ENCODE measurements at regions not wholly inside any gene's neighbourhood (a gene's known extent, or its start where the extent isn't known, plus 50 kb on each side); places are given as distances from the start of the nearest gene placed in this dataset.

- Histone ChIP-seq H3K27ac (no peak overlapping the region), H3K4me2 (no peak overlapping the region)
Measured at GRCh38 chr4:152098365-152099060, 337.7 kb upstream of the GATB start.

DNA sequence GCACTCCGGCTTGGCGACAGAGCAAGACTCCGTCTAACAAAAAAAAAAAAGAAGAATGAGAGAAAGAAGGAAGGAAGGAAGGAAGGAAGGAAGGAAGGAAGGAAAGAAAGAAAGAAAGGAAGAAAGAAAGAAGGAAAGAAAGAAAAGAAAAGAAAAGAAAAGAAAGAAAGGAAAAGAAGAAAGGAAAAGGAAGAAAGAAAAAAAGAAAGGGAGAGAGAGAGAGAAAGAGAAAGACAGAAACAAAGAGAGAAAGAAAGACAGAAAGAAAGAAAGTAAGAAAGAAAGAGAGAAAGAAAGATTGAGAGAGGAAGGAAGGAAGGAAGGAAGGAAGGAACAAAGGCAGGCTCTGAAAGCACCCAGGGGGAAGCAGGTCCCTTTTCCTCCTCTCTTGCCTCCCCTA is 336.6 kb upstream of the GATB start:
- Histone ChIP-seq H2AFZ (ENCODE audit: low read depth) (no peak overlapping the region), H3K27ac (no peak overlapping the region), H3K4me1 (ENCODE audit: low read depth, poor library complexity, severe bottlenecking) (no peaks in the 10 kb centered on the region), H3K27me3 (ENCODE audit: insufficient read depth, low read depth) (no peaks in the 10 kb centered on the region), H3K4me3 (IDR thresholded peaks at IDR 0.05; ENCODE audit: insufficient read depth, low read depth, low read length) (no peak overlapping the region), H3K4me2 (no peak overlapping the region), H3K36me3 (ENCODE audit: insufficient read depth) (no peaks in the 10 kb centered on the region), H3K79me2 (ENCODE audit: insufficient read depth, low read depth) (no peaks in the 10 kb centered on the region), H4K20me1 (ENCODE audit: insufficient read depth) (no peaks in the 10 kb centered on the region), H3K9ac (no peak overlapping the region)
- TF ChIP-seq CTCF (conservative IDR thresholded peaks at IDR 0.05; ENCODE audit: low read depth, low read length): no peak

More at GRCh38 chr4:152098365-152099060, 337.7 kb upstream of the GATB start:
- no peaks in the 10 kb centered on the region for H4K20me1 ChIP-seq (ENCODE audit: insufficient read depth)
- H3K36me3 ChIP-seq (ENCODE audit: insufficient read depth): no peaks in the 10 kb centered on the region
- no peak overlapping the region for H2AFZ ChIP-seq (ENCODE audit: low read depth)
- no peaks in the 10 kb centered on the region for H3K4me1 ChIP-seq (ENCODE audit: low read depth, poor library complexity, severe bottlenecking)
- H3K4me3 ChIP-seq (IDR thresholded peaks at IDR 0.05; ENCODE audit: insufficient read depth, low read depth, low read length): no peak overlapping the region
- no peaks in the 10 kb centered on the region for H3K79me2 ChIP-seq (ENCODE audit: insufficient read depth, low read depth)
- H3K27me3 ChIP-seq (ENCODE audit: insufficient read depth, low read depth): no peaks in the 10 kb centered on the region
- no peak for TF ChIP-seq CTCF (conservative IDR thresholded peaks at IDR 0.05; ENCODE audit: low read depth, low read length)
- H3K9ac ChIP-seq: no peak overlapping the region

DNA sequence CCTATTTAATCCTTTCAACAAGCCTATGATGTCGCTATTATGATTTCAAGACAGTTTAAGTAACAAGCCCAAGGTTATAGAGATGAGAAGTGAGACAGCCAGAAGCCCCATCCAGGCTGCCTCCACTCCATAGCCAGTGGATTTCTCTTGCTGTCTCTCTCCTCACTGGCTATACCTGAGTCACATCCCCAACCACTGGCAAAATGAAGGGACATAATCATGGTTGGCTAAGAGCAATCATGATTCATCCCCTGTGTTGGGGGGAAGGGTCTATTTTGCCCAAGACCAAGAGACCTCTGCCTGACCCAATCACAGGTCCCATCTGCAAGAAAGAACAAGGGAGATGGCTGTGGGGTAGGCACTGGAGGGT is 334.9 kb upstream of the GATB start:
- no peaks in the 10 kb centered on the region for H3K79me2 ChIP-seq (ENCODE audit: insufficient read depth, low read depth)
- H3K36me3 ChIP-seq (ENCODE audit: insufficient read depth): no peaks in the 10 kb centered on the region
- no peaks in the 10 kb centered on the region for H3K4me1 ChIP-seq (ENCODE audit: low read depth, poor library complexity, severe bottlenecking)
- H3K9ac ChIP-seq: no peak overlapping the region
- H3K4me2 ChIP-seq: no peak overlapping the region
- no peaks in the 10 kb centered on the region for H3K27me3 ChIP-seq (ENCODE audit: insufficient read depth, low read depth)
- H3K27ac ChIP-seq: no peak overlapping the region
- no peak overlapping the region for H3K4me3 ChIP-seq (IDR thresholded peaks at IDR 0.05; ENCODE audit: insufficient read depth, low read depth, low read length)
- TF ChIP-seq CTCF (conservative IDR thresholded peaks at IDR 0.05; ENCODE audit: low read depth, low read length): no peak
- no peaks in the 10 kb centered on the region for H4K20me1 ChIP-seq (ENCODE audit: insufficient read depth)
- no peak overlapping the region for H2AFZ ChIP-seq (ENCODE audit: low read depth)

- H3K27ac ChIP-seq: no peak overlapping the region
- no peaks in the 10 kb centered on the region for H3K27me3 ChIP-seq (ENCODE audit: insufficient read depth, low read depth)
- H3K4me1 ChIP-seq (ENCODE audit: low read depth, poor library complexity, severe bottlenecking): no peaks in the 10 kb centered on the region
- no peak overlapping the region for H3K9ac ChIP-seq
- no peak overlapping the region for H3K4me2 ChIP-seq
- no peaks in the 10 kb centered on the region for H3K79me2 ChIP-seq (ENCODE audit: insufficient read depth, low read depth)
- H3K4me3 ChIP-seq (IDR thresholded peaks at IDR 0.05; ENCODE audit: insufficient read depth, low read depth, low read length): no peak overlapping the region
- no peaks in the 10 kb centered on the region for H4K20me1 ChIP-seq (ENCODE audit: insufficient read depth)
- TF ChIP-seq CTCF (conservative IDR thresholded peaks at IDR 0.05; ENCODE audit: low read depth, low read length): no peak
- H3K36me3 ChIP-seq (ENCODE audit: insufficient read depth): no peaks in the 10 kb centered on the region
- no peak overlapping the region for H2AFZ ChIP-seq (ENCODE audit: low read depth)
Measured at GRCh38 chr4:152094970-152095700, 334.3 kb upstream of the GATB start.
